ENCODE measurements at regions not wholly inside any gene's neighbourhood (a gene's known extent, or its start where the extent isn't known, plus 50 kb on each side); places are given as distances from the start of the nearest gene placed in this dataset.

DNA sequence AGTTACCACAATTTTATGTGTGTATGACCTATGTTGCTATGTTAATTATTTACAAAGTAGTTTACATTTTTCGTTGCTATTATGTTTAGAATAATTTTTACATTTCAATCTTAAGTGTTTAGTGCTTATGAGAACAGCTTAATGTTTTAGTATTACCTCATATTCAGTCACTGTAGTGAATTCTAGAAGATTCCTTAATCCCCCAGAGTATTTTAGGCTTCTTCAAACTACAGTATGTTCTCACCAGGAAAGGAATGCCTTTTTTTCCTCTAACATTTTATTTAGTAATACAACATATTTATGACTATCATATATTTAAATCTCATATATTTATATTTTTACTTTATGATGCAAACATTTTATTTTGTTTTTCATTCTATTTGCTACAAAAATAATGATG, 612.1 kb upstream of the KLHL1 start:
- H3K27me3 ChIP-seq (ENCODE audit: control insufficient read depth, insufficient read depth, low read length, poor library complexity, severe bottlenecking) = no peaks in the 10 kb centered on the region
- H3K36me3 Mint-ChIP-seq (ENCODE audit: low read depth) = no peaks in the 10 kb centered on the region
- no CpG with 5 or more reads among the region's 1 CpG for WGBS, 2 experiments (ENCODE audit: insufficient coverage in 1 of 2, insufficient read length in 1 of 2)
- no peak overlapping the region for H3K27ac ChIP-seq (ENCODE audit: low read depth, low read length)
- H3K27ac Mint-ChIP-seq = no peak overlapping the region
- no peak overlapping the region for H3K9ac ChIP-seq (ENCODE audit: extremely low read depth, low read length, poor library complexity, severe bottlenecking)
- TF ChIP-seq, protein P1, sequence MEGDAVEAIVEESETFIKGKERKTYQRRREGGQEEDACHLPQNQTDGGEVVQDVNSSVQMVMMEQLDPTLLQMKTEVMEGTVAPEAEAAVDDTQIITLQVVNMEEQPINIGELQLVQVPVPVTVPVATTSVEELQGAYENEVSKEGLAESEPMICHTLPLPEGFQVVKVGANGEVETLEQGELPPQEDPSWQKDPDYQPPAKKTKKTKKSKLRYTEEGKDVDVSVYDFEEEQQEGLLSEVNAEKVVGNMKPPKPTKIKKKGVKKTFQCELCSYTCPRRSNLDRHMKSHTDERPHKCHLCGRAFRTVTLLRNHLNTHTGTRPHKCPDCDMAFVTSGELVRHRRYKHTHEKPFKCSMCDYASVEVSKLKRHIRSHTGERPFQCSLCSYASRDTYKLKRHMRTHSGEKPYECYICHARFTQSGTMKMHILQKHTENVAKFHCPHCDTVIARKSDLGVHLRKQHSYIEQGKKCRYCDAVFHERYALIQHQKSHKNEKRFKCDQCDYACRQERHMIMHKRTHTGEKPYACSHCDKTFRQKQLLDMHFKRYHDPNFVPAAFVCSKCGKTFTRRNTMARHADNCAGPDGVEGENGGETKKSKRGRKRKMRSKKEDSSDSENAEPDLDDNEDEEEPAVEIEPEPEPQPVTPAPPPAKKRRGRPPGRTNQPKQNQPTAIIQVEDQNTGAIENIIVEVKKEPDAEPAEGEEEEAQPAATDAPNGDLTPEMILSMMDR (conservative IDR thresholded peaks at IDR 0.05) = no peak
- H3K9me3 Mint-ChIP-seq = no peaks in the 10 kb centered on the region
- no peaks in the 10 kb centered on the region for H3K27me3 Mint-ChIP-seq (ENCODE audit: insufficient read depth)
- H3K4me3 Mint-ChIP-seq = no peak overlapping the region
- H3K4me1 Mint-ChIP-seq = no peaks in the 10 kb centered on the region
- H3K36me3 ChIP-seq (ENCODE audit: control insufficient read depth, insufficient read depth, low read length) = no peaks in the 10 kb centered on the region
- H3K4me3 ChIP-seq (ENCODE audit: low read length) = no peak overlapping the region
- no peak for DNase-seq
- H3K9me3 ChIP-seq (ENCODE audit: control insufficient read depth, low read length) = no peaks in the 10 kb centered on the region
- no peaks in the 10 kb centered on the region for H3K4me1 ChIP-seq (ENCODE audit: control insufficient read depth, insufficient read depth, low read length)

DNA sequence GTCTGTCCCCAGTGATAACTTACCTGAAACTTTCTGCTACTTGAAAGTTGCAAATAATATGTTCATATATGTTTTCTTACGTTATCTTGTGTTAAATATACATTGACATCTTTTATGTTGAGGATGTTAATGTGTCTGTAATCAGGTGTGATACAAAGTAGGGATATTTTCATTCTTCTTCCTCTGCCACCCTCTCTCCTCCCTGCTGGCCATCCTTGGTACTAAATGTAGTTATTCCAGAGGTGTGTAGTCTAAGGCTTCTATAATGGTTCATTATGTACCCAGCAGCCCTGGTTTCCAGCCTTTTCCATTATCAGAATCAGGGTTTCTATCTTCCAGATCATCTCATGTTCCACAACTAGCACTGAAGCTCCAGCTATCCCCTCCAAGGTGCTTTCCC, 606.7 kb upstream of the KLHL1 start:
- DNase-seq = no peak
- H3K4me1 ChIP-seq (ENCODE audit: control insufficient read depth, insufficient read depth, low read length) = no peaks in the 10 kb centered on the region
- no peak overlapping the region for H3K27ac ChIP-seq (ENCODE audit: low read depth, low read length)
- Mint-ChIP-seq H3K4me3 (no peak overlapping the region), H3K27ac (no peak overlapping the region), H3K4me1 (no peaks in the 10 kb centered on the region), H3K9me3 (no peaks in the 10 kb centered on the region), H3K36me3 (ENCODE audit: low read depth) (no peaks in the 10 kb centered on the region), H3K27me3 (ENCODE audit: insufficient read depth) (no peaks in the 10 kb centered on the region)
- WGBS, 2 experiments (ENCODE audit: insufficient coverage in 1 of 2, insufficient read length in 1 of 2) = no CpG with 5 or more reads among the region's 1 CpG
- TF ChIP-seq, protein P1 (conservative IDR thresholded peaks at IDR 0.05) = peak; percentile 63
- H3K36me3 ChIP-seq (ENCODE audit: control insufficient read depth, insufficient read depth, low read length) = no peaks in the 10 kb centered on the region
- no peaks in the 10 kb centered on the region for H3K27me3 ChIP-seq (ENCODE audit: control insufficient read depth, insufficient read depth, low read length, poor library complexity, severe bottlenecking)
- H3K9me3 ChIP-seq (ENCODE audit: control insufficient read depth, low read length) = no peaks in the 10 kb centered on the region
- H3K9ac ChIP-seq (ENCODE audit: extremely low read depth, low read length, poor library complexity, severe bottlenecking) = no peak overlapping the region
- H3K4me3 ChIP-seq (ENCODE audit: low read length) = no peak overlapping the region

DNA sequence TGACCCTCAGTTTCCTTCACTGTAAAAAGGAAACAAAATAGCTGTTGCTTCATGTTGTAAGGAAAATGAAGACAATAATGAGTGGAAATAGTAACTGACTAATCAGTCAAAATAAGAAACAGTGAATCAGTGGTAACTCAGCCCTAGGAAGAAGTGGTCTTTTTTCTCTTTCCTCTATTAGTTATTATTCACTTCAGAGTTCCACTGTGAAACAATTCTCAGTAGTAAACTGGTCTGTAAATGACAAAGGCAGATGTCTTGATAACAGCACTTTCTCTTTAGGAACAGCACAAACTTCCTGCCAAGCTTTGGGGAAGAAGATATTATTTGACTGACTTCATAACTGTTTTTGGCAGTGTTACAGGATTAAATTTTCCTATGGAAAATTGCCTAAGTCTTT, 600.5 kb upstream of the KLHL1 start:
- H3K4me1 ChIP-seq (ENCODE audit: control insufficient read depth, insufficient read depth, low read length) = no peaks in the 10 kb centered on the region
- H3K27me3 Mint-ChIP-seq (ENCODE audit: insufficient read depth) = peaks cover 2% of the 10 kb centered on the region
- H3K9me3 Mint-ChIP-seq = no peaks in the 10 kb centered on the region
- TF ChIP-seq, protein P1 (conservative IDR thresholded peaks at IDR 0.05) = no peak
- H3K36me3 Mint-ChIP-seq (ENCODE audit: low read depth) = no peaks in the 10 kb centered on the region
- H3K36me3 ChIP-seq (ENCODE audit: control insufficient read depth, insufficient read depth, low read length) = no peaks in the 10 kb centered on the region
- no peak overlapping the region for H3K4me3 ChIP-seq (ENCODE audit: low read length)
- no peaks in the 10 kb centered on the region for H3K9me3 ChIP-seq (ENCODE audit: control insufficient read depth, low read length)
- no peak for DNase-seq
- no peak overlapping the region for H3K4me3 Mint-ChIP-seq
- H3K27ac Mint-ChIP-seq = no peak overlapping the region
- H3K27ac ChIP-seq (ENCODE audit: low read depth, low read length) = no peak overlapping the region
- H3K4me1 Mint-ChIP-seq = no peaks in the 10 kb centered on the region
- no peak overlapping the region for H3K9ac ChIP-seq (ENCODE audit: extremely low read depth, low read length, poor library complexity, severe bottlenecking)
- H3K27me3 ChIP-seq (ENCODE audit: control insufficient read depth, insufficient read depth, low read length, poor library complexity, severe bottlenecking) = no peaks in the 10 kb centered on the region

Measured in endodermal cell (in vitro differentiated cells).